OCI-LY3 (cell line): ENCODE measurements at regions not wholly inside any gene's neighbourhood (a gene's known extent, or its start where the extent isn't known, plus 50 kb on each side); places are given as distances from the start of the nearest gene placed in this dataset.

Experiments
- H2AFZ ChIP-seq: fragments of 200-600, 300-600 bp; shearing (Covaris generic); 2 replicates; pipeline ENCODE4 v1.6.0; 2014; ENCODE audit warnings: antibody characterized with exemption, low read depth, low read length
- H3K27ac ChIP-seq: fragments of 200-600, 300-600 bp; sonication (generic); 2 replicates; pipeline ENCODE4 v1.5.1; 2014; ENCODE audit warnings: mild to moderate bottlenecking, low read length, moderate library complexity, mixed read lengths
- H3K27me3 ChIP-seq: fragments of 200-600, 300-600 bp; sonication (generic); 2 replicates; pipeline ENCODE4 v1.6.1; 2014; ENCODE audit warnings: low read depth, low read length, mixed read lengths
- H3K36me3 ChIP-seq: fragments of 200-600, 300-600 bp; sonication (generic); replicated peaks from 2 replicates; pipeline ENCODE3; 2014; ENCODE audit warnings: low read depth, low read length, mixed read lengths
- H3K4me1 ChIP-seq: fragments of 300-600, 200-600 bp; sonication (generic); 2 replicates; pipeline ENCODE4 v1.6.1; 2014; ENCODE audit warnings: low read length, mixed read lengths
- H3K4me2 ChIP-seq: fragments of 200-600, 300-600 bp; sonication (generic); 2 replicates; pipeline ENCODE4 v1.6.1; 2014; ENCODE audit warnings: low read length, mixed read lengths
- H3K4me3 ChIP-seq: fragments of 300-600, 200-600 bp; sonication (generic); 2 replicates; pipeline ENCODE4 v1.5.1; 2014; ENCODE audit warnings: antibody characterized with exemption, mild to moderate bottlenecking, low read length, moderate library complexity
- H3K79me2 ChIP-seq: fragments of 300-600, 200-600 bp; shearing (Covaris generic); 2 replicates; pipeline ENCODE4 v1.6.1; 2014; ENCODE audit warnings: mild to moderate bottlenecking, low read length, mixed read lengths
- H3K9ac ChIP-seq: fragments of 300-600, 200-600 bp; shearing (Covaris generic); 2 replicates; pipeline ENCODE4 v1.6.0; 2014; ENCODE audit warnings: mild to moderate bottlenecking, low read length, moderate library complexity
- H3K9me3 ChIP-seq: fragments of 200-600, 300-600 bp; shearing (Covaris generic); 2 replicates; pipeline ENCODE4 v1.6.1; 2014; ENCODE audit warnings: low read length, mixed read lengths; ENCODE audit not compliant: insufficient read depth
- H4K20me1 ChIP-seq: fragments of 200-600, 300-600 bp; sonication (generic); 2 replicates; pipeline ENCODE4 v1.6.1; 2016; ENCODE audit warnings: low read length, mixed read lengths; ENCODE audit not compliant: insufficient read depth
- EZH2phosphoT487 ChIP-seq: fragments of 200-600 bp; shearing (Covaris generic); IDR thresholded peaks from 2 replicates; pipeline ENCODE4 v1.6.1; 2018; ENCODE audit warnings: antibody characterized with exemption, mixed run types, low read depth
- TF ChIP-seq, protein P1 (sequence below): fragments of 200-600, 300-600 bp; sonication (generic); IDR thresholded peaks from 2 replicates; pipeline ENCODE4 v1.5.1; 2014; ENCODE audit warnings: antibody characterized with exemption, low read length, low read depth

DNA sequence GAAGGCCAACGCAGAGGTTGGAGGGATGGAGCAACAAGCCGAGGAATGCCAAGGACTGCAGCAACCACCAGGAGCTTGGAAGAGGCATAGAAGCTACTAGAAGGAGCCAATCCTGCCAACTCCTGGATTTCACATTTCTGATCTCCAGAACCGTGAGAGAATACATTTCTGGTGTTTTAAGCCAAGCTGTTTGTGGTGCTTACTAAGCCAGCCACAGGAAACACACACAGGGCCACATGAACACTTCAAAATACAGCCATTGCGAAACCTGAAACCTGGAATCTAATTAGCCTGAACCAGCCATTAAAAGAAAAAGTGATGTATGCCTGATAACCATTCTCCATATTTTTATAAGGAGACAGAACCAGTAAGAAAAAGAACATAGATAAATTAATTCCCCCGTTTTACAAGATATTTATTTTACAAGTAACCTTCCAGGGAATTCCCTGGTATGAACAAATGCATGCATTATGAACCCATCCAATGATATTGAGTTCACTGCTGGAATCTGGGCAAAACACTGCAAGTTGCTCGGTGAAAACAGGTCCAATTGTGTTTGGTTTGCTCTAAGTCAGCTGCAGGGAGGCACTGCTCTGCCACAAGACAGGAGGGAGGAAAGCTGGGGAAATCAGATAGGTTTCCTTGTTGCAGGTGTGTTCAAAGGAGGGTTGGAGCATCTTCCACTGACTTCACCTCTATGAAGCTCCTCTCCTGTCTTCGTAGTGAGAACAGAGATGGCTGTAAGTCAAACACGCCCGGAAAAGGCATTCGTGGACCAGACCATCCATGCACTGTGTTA, 70.2 kb downstream of the ETS2 start:
- Histone ChIP-seq H2AFZ (no peak overlapping the region), H3K4me3 (no peak overlapping the region), H3K4me2 (no peak overlapping the region)

More for the DNA sequence above, 70.2 kb downstream of the ETS2 start:
- Histone ChIP-seq H3K9me3 (no peaks in the 10 kb centered on the region), H3K27ac (no peak overlapping the region), H4K20me1 (no peaks in the 10 kb centered on the region), H3K36me3 (no peaks in the 10 kb centered on the region), H3K79me2 (no peaks in the 10 kb centered on the region), H3K27me3 (0 out of 2 replicates have a peak, but pooled peaks cover under 1% of the 10 kb centered on the region), H3K9ac (no peak overlapping the region), H3K4me1 (no peaks in the 10 kb centered on the region)
- TF ChIP-seq, protein P1, sequence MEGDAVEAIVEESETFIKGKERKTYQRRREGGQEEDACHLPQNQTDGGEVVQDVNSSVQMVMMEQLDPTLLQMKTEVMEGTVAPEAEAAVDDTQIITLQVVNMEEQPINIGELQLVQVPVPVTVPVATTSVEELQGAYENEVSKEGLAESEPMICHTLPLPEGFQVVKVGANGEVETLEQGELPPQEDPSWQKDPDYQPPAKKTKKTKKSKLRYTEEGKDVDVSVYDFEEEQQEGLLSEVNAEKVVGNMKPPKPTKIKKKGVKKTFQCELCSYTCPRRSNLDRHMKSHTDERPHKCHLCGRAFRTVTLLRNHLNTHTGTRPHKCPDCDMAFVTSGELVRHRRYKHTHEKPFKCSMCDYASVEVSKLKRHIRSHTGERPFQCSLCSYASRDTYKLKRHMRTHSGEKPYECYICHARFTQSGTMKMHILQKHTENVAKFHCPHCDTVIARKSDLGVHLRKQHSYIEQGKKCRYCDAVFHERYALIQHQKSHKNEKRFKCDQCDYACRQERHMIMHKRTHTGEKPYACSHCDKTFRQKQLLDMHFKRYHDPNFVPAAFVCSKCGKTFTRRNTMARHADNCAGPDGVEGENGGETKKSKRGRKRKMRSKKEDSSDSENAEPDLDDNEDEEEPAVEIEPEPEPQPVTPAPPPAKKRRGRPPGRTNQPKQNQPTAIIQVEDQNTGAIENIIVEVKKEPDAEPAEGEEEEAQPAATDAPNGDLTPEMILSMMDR: no peak
- TF ChIP-seq EZH2phosphoT487: no peak
